ENCODE measurements at regions not wholly inside any gene's neighbourhood (a gene's known extent, or its start where the extent isn't known, plus 50 kb on each side); places are given as distances from the start of the nearest gene placed in this dataset.

DNA sequence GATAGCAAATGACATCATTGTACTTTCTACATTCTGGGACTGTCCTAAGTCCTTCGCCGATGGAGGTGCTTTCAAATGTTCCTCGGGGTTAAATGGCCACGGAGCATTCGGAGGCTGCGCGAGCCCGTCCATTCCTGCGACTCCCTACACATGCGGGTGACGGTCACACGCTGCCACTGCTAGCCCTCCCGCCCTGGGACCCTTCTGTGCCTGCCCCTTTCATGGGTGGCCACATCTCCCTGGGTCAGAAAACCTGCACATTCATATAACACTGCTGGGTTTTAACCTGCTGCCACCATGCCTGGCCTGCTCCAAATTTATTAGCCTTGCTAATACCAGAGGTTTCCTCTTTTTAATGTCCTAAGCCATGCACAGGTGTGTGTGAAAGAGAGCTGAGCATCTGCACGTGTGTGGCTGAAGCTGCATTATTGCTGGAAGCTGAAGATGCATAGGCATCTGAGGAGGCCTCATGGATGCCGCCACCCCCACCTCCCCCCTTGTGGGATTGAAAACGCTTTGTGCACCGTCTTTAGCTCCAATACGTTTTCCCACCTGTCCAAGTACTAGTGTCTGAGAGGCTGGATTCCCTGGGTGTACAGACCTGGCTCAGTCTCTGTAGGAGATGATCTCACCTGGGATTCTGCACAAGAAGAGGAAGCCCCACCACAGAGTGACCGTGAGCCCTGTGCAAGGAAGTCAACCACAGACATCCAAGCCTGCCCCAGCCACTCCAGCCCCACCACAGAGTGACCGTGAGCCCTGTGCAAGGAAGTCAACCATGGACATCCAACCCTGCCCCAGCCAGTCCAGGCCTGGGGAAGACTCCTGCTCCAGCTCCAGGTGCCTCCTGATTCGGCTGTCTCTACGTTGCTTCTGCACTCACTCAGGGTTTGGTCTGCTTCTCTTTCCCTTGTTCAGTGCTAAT is 626.4 kb downstream of the BRD1 start:
- CTCF ChIA-PET: no interaction called here
- BruUV-seq (replicated peaks): no TSS peak
- TF ChIP-seq, protein P1, sequence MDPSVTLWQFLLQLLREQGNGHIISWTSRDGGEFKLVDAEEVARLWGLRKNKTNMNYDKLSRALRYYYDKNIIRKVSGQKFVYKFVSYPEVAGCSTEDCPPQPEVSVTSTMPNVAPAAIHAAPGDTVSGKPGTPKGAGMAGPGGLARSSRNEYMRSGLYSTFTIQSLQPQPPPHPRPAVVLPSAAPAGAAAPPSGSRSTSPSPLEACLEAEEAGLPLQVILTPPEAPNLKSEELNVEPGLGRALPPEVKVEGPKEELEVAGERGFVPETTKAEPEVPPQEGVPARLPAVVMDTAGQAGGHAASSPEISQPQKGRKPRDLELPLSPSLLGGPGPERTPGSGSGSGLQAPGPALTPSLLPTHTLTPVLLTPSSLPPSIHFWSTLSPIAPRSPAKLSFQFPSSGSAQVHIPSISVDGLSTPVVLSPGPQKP (IDR thresholded peaks at IDR 0.05; ENCODE audit: borderline replicate concordance, low read depth, low read length): no peak
- TF ChIP-seq MXI1 (IDR thresholded peaks at IDR 0.05; ENCODE audit: borderline replicate concordance, low read depth, low read length): no peak
- no peak for TF ChIP-seq FOS (IDR thresholded peaks at IDR 0.05; ENCODE audit: low read depth, low read length)
- no peak for TF ChIP-seq CEBPB (IDR thresholded peaks at IDR 0.05; ENCODE audit: low read depth, low read length)
- no peak for TF ChIP-seq NFE2L2 (IDR thresholded peaks at IDR 0.05; ENCODE audit: low read depth, low read length)
- TF ChIP-seq, protein P2, sequence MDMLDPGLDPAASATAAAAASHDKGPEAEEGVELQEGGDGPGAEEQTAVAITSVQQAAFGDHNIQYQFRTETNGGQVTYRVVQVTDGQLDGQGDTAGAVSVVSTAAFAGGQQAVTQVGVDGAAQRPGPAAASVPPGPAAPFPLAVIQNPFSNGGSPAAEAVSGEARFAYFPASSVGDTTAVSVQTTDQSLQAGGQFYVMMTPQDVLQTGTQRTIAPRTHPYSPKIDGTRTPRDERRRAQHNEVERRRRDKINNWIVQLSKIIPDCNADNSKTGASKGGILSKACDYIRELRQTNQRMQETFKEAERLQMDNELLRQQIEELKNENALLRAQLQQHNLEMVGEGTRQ (IDR thresholded peaks at IDR 0.05; ENCODE audit: low read depth, low read length): no peak
- TF ChIP-seq RFX5 (IDR thresholded peaks at IDR 0.05; ENCODE audit: low read depth, low read length): no peak
- TF ChIP-seq MAZ (IDR thresholded peaks at IDR 0.05; ENCODE audit: borderline replicate concordance, low read depth, low read length): no peak
- TF ChIP-seq POLR2A (IDR thresholded peaks at IDR 0.05; ENCODE audit: low read depth, low read length): no peak
- TF ChIP-seq, protein P3, sequence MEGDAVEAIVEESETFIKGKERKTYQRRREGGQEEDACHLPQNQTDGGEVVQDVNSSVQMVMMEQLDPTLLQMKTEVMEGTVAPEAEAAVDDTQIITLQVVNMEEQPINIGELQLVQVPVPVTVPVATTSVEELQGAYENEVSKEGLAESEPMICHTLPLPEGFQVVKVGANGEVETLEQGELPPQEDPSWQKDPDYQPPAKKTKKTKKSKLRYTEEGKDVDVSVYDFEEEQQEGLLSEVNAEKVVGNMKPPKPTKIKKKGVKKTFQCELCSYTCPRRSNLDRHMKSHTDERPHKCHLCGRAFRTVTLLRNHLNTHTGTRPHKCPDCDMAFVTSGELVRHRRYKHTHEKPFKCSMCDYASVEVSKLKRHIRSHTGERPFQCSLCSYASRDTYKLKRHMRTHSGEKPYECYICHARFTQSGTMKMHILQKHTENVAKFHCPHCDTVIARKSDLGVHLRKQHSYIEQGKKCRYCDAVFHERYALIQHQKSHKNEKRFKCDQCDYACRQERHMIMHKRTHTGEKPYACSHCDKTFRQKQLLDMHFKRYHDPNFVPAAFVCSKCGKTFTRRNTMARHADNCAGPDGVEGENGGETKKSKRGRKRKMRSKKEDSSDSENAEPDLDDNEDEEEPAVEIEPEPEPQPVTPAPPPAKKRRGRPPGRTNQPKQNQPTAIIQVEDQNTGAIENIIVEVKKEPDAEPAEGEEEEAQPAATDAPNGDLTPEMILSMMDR (conservative IDR thresholded peaks at IDR 0.05; ENCODE audit: low read depth, low read length): no peak
- no peak for TF ChIP-seq SMC3 (IDR thresholded peaks at IDR 0.05; ENCODE audit: low read depth, low read length)
- TF ChIP-seq CHD1 (IDR thresholded peaks at IDR 0.05; ENCODE audit: low read depth, low read length): no peak
- no peak for TF ChIP-seq RAD21 (IDR thresholded peaks at IDR 0.05; ENCODE audit: low read length)
- TF ChIP-seq RCOR1 (IDR thresholded peaks at IDR 0.05; ENCODE audit: insufficient replicate concordance, low read length): no peak
- TF ChIP-seq MAFK (IDR thresholded peaks at IDR 0.05; ENCODE audit: low read depth, low read length): no peak

More for the DNA sequence above, 626.4 kb downstream of the BRD1 start:
- DNase-seq (no peak), ATAC-seq (ENCODE audit: low read depth) (no peak)
- Histone ChIP-seq H4K5ac (ENCODE audit: low read depth, low read length) (no peak overlapping the region), H3K4me1 (ENCODE audit: control insufficient read depth, insufficient read depth, low read length) (no peaks in the 10 kb centered on the region), H2BK5ac (ENCODE audit: low read depth, low read length, poor library complexity, severe bottlenecking) (no peak overlapping the region), H3K9me1 (ENCODE audit: insufficient read depth, low read length) (no peaks in the 10 kb centered on the region), H3K79me1 (ENCODE audit: low read depth in 1 of 2, low read length in 2 of 2) (no peaks in the 10 kb centered on the region), H3K27ac (ENCODE audit: insufficient read depth, low read length) (no peak overlapping the region), H2AFZ (replicated peaks; ENCODE audit: low read length, poor library complexity) (no peak overlapping the region), H3K9me3 (ENCODE audit: control insufficient read depth, insufficient read depth, low read length) (peaks cover 65% of the 10 kb centered on the region), H3K4me2 (ENCODE audit: low read depth, low read length) (no peak overlapping the region), H3K36me3 (ENCODE audit: control insufficient read depth, insufficient read depth, low read length) (no peaks in the 10 kb centered on the region), H2BK120ac (ENCODE audit: low read depth, low read length) (no peak overlapping the region), H2AK5ac (ENCODE audit: low read depth, low read length) (no peak overlapping the region), H3K9ac (ENCODE audit: low read depth, low read length) (no peak overlapping the region), H3K23ac (ENCODE audit: low read depth, low read length) (no peak overlapping the region), H3K4ac (ENCODE audit: low read depth, low read length) (no peak overlapping the region), H2BK20ac (ENCODE audit: low read depth, low read length) (no peak overlapping the region), H3K27me3 (ENCODE audit: control insufficient read depth, insufficient read depth, low read length) (no peaks in the 10 kb centered on the region), H4K20me1 (ENCODE audit: insufficient read depth, low read length) (no peaks in the 10 kb centered on the region), H2BK15ac (ENCODE audit: low read depth, low read length) (no peak overlapping the region), H4K8ac (ENCODE audit: low read depth in 2 of 2, low read length in 2 of 2) (no peak overlapping the region), H2AK9ac (replicated peaks; ENCODE audit: low read depth, low read length, poor library complexity) (no peak overlapping the region), H4K91ac (ENCODE audit: insufficient read depth, low read depth, low read length) (no peak overlapping the region), H3K14ac (replicated peaks; ENCODE audit: low read depth, low read length) (no peak overlapping the region), H3K56ac (ENCODE audit: extremely low read depth, insufficient read depth, low read length) (no peak overlapping the region), H3K18ac (ENCODE audit: low read depth, low read length) (no peak overlapping the region), H3K4me3 (ENCODE audit: insufficient read depth, low read depth, low read length) (no peak overlapping the region)
- in situ Hi-C loops (cut with MboI; ENCODE audit: low sequenced_read_pairs) (no loop called here), dilution Hi-C loops (cut with HindIII; ENCODE audit: low sequenced_read_pairs, unreplicated experiment) (no loop called here), intact Hi-C loops (cut with micrococcal nuclease) (no loop called here)
- POLR2A ChIA-PET (ENCODE audit: unreplicated experiment): no interaction called here
- WGBS, 2 experiments (ENCODE audit: extremely low coverage in 2 of 2, insufficient read length in 1 of 2): 40% methylated on average over 2 of the region's 22 CpGs; no CpG with 5 or more reads in 1 of the 2 experiments

Measured in IMR-90 (cell line).